Kidney glomerular epithelial cell (primary cell): ENCODE measurements at regions not wholly inside any gene's neighbourhood (a gene's known extent, or its start where the extent isn't known, plus 50 kb on each side); places are given as distances from the start of the nearest gene placed in this dataset.
"Not testable (repeated sequence)": the region's sequence is repeated elsewhere in the genome, so short reads cannot be mapped to it uniquely, and the experiment has no call there.

ENCODE experiments used
- DNase-seq: peaks from one replicate; lab custom pipeline; 2025; lab: John Stamatoyannopoulos, UW

GRCh38 chr7:81182056-81182455 is 263.2 kb upstream of the SEMA3C start:
- not testable (repeated sequence) for DNase-seq

- no peak for DNase-seq
Measured at GRCh38 chr7:81181066-81181465, 262.2 kb upstream of the SEMA3C start.

DNA sequence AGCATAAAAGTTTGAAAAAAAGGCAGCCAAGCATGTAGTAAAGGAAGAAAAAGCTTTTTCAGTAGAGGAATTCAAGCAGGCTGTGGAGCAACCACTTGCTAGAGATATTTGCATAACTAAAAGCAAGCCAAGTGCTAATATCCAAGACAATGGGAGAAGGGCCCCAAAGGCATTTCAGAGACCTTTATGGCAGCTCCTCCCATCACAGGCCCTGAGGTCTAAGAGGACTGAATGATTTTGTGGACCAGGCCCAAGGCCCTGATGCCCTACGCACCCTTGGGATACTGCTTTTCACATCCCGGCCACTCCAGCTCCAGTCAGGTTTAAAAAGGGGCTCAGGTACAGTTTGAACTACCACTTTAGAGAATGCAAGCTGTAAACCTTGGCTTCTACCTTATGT is 261.7 kb upstream of the SEMA3C start:
- no peak for DNase-seq

DNA sequence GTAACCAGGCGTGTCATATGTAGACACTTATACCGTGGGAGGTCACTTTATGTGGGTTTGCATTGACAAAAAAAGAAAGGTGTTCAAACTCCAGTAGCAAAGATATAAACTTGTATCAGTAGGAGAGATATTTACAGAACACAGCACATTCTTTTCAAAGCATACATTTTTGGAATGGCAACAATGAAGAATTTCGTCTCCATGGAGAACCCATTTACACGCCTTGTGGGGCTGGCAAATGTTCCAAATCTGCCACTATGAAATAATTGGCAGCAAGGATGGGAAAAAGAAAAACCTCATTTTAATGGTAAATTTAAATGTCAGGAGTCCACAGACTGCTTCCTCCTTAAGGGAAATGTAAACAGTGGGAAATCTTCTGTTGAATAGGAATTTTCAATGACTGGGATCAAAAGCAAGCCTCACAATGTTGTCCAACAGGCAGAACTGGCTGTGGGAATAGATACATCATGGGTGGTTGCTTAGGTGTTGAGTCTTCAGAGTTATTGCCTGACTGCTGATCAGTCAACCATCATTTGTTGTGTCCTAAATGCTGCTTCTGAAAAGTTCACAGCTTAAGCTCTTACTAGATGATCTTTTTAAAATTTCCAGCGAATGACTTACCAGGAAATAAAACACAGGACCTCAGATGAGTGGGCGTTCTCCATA is 256.6 kb upstream of the SEMA3C start:
- peak; percentile 45 for DNase-seq

- DNase-seq, result peak; percentile 89
Measured at GRCh38 chr7:81173766-81174281, 255.0 kb upstream of the SEMA3C start.

DNA sequence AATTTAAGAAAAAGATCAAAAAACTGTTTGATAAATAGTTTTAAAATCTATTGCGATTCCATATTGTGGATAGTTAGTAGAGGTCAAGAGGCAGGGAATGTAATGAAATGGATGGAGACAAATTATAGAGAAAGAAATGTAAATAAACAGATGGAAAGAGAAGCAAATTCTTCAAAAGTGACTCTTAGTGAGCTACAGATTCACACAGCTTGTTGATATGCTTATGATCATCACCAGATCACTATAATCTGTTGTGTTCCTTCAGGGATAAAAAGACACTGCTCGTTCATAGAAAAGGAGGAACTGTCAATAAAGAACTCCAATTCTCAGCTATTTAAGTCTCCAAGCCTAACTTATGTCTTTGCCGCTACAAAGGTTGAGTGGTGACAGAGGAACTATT is 251.4 kb upstream of the SEMA3C start:
- no peak for DNase-seq

GRCh38 chr7:81167934-81168333 is 249.1 kb upstream of the SEMA3C start:
- no peak for DNase-seq

DNA sequence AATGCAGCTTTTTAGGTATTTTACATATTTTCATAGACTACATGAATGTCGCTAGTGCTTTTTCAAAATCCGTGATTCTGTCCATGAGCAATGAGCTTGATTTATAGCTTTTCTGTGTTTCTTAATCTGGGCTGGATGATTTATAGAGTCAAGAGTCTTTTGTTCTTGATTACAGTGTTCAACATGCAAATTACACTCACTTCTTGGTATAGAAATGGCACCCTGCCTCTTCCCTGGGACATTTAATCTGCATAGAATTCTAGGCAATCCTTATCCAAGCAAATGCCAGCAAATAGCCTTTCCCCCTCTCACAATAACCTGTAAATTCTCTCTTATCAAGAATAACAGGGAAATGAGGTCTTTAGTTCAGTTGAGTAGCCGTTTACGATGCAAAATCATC is 246.2 kb upstream of the SEMA3C start:
- no peak for DNase-seq

- no peak for DNase-seq
Measured at GRCh38 chr7:81162771-81163525, 244.1 kb upstream of the SEMA3C start.

GRCh38 chr7:81162234-81162633 is 243.4 kb upstream of the SEMA3C start:
- DNase-seq, result no peak

- DNase-seq, result peak; percentile 84
Measured at GRCh38 chr7:81161451-81162075, 242.7 kb upstream of the SEMA3C start.

DNA sequence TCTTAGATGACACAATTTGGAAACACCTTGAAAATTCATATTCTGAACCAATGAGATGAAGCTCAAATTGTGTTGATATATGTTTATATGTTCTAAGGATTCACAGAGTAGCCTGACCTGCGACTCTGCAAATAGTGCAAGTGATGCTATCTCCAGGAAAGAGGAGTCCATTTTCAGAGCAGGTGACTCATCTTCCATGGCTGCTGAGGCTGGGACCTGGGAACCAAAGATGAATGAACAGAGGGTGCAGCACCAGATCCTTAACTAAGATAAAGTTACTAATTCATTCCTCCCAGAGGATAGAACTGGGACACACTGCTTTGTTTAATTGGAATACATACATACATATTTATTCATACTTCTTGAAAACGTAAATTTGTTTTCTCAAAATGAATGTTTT is 240.6 kb upstream of the SEMA3C start:
- DNase-seq, result peak; percentile 6

- no peak for DNase-seq
Measured at GRCh38 chr7:81158189-81158588, 239.3 kb upstream of the SEMA3C start.

DNA sequence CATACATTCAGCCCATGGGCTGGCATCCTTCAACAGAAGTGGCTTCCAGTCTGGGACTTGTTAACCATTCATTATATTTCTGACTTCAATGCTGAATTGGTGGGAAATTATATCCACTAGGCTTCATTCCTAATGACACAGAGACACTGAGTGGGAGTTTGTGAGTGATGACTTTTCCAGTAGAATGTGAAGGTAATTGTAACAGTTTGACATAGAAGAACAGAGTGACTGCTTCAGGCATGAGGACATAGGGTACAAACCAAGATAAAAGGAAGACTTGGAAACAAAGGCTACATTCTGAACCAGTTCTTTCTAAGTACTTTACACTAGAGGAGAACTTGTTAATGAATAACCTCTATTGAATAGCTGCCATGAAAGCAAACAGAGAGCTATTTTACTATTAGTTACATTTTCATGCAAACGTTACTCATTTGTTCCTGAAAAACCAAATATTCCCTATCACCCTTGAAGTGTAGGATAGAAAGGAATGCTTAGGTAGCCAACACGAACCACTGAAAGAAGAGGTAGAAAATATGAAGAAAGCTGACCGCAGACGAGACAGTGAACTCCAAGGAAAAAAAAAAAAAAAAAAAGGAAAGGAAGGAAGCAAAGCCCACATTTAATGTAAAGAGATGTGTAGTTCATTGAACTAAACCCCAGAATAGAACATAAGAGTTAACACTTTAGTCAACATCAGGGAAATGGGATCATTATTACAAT is 237.0 kb upstream of the SEMA3C start:
- DNase-seq, result peak; percentile 95

GRCh38 chr7:81154565-81154964 is 235.7 kb upstream of the SEMA3C start:
- no peak for DNase-seq

GRCh38 chr7:81152925-81153324 is 234.1 kb upstream of the SEMA3C start:
- DNase-seq, result not testable (repeated sequence)

DNA sequence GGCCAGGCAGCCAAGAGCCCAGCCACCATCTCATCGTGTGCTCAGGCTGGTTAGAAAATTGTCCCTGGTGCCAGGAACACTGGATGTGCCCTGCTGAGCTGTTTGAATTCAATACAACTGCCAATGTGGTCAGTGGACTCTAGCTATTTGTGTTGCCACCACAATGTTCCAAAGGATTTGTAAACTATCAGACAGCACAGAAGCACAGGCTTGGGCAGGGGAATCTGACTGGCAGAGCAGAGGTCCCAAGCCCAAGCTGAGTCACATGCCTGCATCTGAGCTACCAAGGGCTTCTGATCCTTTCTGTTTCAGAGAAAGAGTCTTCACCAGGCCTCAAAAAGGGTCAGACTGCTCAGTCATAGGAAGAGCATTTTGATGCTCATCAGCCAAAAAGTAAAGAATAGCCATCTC is 232.1 kb upstream of the SEMA3C start:
- DNase-seq, result no peak

DNA sequence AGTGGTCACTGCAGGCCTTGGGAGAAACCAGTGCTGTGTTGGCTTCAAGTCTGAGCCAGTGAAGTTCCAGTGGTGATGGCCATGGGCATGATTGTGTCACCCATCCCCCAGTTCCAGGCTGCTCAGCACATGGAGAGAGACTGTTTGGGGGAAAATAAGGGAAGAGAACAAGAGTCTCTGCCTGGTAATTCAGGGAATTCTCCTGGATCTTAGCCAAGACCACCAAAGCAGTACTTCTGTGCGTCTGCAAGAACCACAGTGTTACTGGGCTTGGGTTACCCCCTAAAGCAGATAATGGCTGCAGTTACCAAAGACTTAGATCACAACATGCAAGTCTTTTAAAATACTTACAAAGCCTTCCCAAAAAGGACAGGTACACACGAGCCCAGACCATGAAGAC is 225.0 kb upstream of the SEMA3C start:
- DNase-seq, result no peak

- not testable (repeated sequence) for DNase-seq
Measured at GRCh38 chr7:81141257-81142205, 222.7 kb upstream of the SEMA3C start.

- no peak for DNase-seq
Measured at GRCh38 chr7:81140775-81141174, 221.9 kb upstream of the SEMA3C start.

- DNase-seq, result no peak
Measured at GRCh38 chr7:81140252-81140651, 221.4 kb upstream of the SEMA3C start.
